ENCODE measurements at regions not wholly inside any gene's neighbourhood (a gene's known extent, or its start where the extent isn't known, plus 50 kb on each side); places are given as distances from the start of the nearest gene placed in this dataset.

DNA sequence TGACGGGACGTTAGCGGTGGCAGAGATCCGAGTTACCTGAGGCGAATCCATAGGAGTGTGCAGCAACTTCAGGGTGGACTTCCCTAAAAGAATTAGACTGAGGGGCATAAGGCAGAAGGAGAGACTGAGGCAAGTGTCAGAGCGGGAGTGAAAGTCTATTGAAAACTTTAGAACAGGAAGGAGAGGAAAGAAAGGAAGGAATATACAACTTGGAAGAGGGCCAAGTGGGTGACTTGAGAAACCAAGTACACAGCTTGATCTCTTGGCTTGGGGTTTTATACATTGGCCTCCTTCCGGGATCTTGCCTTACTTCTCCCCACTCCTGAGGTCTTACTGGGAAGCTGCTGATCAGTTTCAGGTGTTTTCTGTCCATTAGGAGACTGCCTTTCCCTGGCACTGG, 84.9 kb downstream of the SNX18 start:
- H3K9ac ChIP-seq, result no peak overlapping the region
- no peak overlapping the region for H3K27ac ChIP-seq
- H3K36me3 ChIP-seq (ENCODE audit: control insufficient read depth, insufficient read depth, low read length), result no peaks in the 10 kb centered on the region
- H3K79me2 ChIP-seq, result no peaks in the 10 kb centered on the region
- H3K27me3 ChIP-seq (ENCODE audit: control insufficient read depth, insufficient read depth, low read length), result no peaks in the 10 kb centered on the region
- no peak overlapping the region for H2AFZ ChIP-seq
- no peaks in the 10 kb centered on the region for H3K4me1 ChIP-seq
- no peaks in the 10 kb centered on the region for H3K9me3 ChIP-seq (ENCODE audit: control insufficient read depth, low read length)
- TF ChIP-seq, protein P1, sequence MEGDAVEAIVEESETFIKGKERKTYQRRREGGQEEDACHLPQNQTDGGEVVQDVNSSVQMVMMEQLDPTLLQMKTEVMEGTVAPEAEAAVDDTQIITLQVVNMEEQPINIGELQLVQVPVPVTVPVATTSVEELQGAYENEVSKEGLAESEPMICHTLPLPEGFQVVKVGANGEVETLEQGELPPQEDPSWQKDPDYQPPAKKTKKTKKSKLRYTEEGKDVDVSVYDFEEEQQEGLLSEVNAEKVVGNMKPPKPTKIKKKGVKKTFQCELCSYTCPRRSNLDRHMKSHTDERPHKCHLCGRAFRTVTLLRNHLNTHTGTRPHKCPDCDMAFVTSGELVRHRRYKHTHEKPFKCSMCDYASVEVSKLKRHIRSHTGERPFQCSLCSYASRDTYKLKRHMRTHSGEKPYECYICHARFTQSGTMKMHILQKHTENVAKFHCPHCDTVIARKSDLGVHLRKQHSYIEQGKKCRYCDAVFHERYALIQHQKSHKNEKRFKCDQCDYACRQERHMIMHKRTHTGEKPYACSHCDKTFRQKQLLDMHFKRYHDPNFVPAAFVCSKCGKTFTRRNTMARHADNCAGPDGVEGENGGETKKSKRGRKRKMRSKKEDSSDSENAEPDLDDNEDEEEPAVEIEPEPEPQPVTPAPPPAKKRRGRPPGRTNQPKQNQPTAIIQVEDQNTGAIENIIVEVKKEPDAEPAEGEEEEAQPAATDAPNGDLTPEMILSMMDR (IDR thresholded peaks at IDR 0.05), result no peak
- no peak overlapping the region for H3K4me3 ChIP-seq (ENCODE audit: low read depth, low read length)
- H3K4me2 ChIP-seq (ENCODE audit: low read length), result no peak overlapping the region

DNA sequence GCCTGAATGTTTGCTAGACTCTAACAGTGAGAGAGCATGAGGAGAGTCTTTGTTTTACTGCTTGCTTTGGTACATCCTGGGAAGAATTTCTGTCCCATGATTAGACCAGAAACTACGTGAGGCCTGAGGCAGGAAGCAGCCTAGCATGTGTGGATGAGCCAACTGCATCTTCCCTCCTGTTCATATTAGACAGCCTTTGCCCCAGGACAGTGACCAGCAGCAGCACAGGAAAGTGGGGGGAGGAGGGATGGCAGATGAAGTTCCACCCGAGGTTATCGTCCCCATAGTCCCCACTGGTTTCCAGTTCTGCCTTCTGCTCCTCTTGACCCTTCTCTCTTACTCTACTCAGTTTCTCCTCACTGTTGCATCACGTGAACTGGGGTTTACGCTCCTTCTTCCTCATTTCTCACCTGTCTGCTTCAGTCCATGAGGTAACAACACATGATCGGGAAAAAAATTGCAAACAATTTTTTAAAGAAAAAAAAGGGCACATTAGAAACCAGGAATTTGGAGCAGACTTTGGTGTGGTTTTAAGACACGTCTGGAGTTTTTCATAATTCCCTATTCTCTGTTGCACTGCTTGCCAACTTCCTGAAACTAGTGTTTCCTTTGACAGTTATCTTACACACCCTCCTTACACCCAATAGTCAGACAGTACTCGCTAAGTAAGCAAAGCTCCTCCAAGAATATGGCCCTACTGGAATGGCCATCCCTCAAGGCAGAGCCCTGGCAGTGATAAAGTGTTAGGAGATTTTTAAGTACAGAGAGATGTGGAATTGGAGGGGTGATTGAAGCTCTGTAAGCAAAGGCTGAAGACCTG, 84.1 kb downstream of the SNX18 start:
- TF ChIP-seq, protein P1 (IDR thresholded peaks at IDR 0.05), result no peak
- H3K9ac ChIP-seq, result no peak overlapping the region
- no peak overlapping the region for H3K4me3 ChIP-seq (ENCODE audit: low read depth, low read length)
- H3K9me3 ChIP-seq (ENCODE audit: control insufficient read depth, low read length), result no peaks in the 10 kb centered on the region
- H3K79me2 ChIP-seq, result no peaks in the 10 kb centered on the region
- H3K4me1 ChIP-seq, result no peaks in the 10 kb centered on the region
- no peaks in the 10 kb centered on the region for H3K36me3 ChIP-seq (ENCODE audit: control insufficient read depth, insufficient read depth, low read length)
- no peak overlapping the region for H3K27ac ChIP-seq
- H3K27me3 ChIP-seq (ENCODE audit: control insufficient read depth, insufficient read depth, low read length), result no peaks in the 10 kb centered on the region
- no peak overlapping the region for H2AFZ ChIP-seq
- H3K4me2 ChIP-seq (ENCODE audit: low read length), result no peak overlapping the region
